GM23338 (cell line): ENCODE measurements at regions not wholly inside any gene's neighbourhood (a gene's known extent, or its start where the extent isn't known, plus 50 kb on each side); places are given as distances from the start of the nearest gene placed in this dataset.

ENCODE experiments used
- JUNB ChIP-seq: IDR thresholded peaks from one replicate; pipeline ENCODE4 v1.6.1; 2016; ENCODE audit warnings: antibody characterized with exemption; ENCODE audit not compliant: unreplicated experiment
- TF ChIP-seq, protein P1 (sequence below), 2 experiments: fragments of 200-600 bp in 1 of 2; sonication (generic) in 1 of 2; conservative IDR thresholded peaks; 2 replicates each; pipeline versions ENCODE4 v1.5.1 to v1.6.1; 2016 to 2017; ENCODE audit warnings: antibody characterized with exemption in 2 of 2, low read depth in 2 of 2, mild to moderate bottlenecking in 2 of 2, moderate library complexity in 1 of 2

DNA sequence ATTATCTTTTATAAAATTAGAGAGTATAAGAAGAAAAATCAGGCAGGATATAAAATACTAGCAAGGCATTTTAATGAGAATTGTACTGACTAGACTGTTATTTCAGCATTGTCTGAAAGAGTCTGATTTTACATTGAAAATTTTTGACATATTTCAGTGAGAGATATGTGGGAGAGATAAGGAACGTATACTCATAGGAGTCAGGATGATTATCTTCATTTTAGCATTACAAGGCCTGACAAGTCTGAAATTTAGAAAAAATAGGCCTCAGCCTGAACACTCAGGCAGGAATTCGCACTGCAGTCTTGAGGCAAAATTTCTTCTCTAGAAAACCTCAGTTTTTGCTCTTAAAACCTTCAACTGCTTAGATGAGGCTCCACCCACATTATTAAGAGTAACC is 386.0 kb downstream of the HGF start:
- TF ChIP-seq, protein P1, sequence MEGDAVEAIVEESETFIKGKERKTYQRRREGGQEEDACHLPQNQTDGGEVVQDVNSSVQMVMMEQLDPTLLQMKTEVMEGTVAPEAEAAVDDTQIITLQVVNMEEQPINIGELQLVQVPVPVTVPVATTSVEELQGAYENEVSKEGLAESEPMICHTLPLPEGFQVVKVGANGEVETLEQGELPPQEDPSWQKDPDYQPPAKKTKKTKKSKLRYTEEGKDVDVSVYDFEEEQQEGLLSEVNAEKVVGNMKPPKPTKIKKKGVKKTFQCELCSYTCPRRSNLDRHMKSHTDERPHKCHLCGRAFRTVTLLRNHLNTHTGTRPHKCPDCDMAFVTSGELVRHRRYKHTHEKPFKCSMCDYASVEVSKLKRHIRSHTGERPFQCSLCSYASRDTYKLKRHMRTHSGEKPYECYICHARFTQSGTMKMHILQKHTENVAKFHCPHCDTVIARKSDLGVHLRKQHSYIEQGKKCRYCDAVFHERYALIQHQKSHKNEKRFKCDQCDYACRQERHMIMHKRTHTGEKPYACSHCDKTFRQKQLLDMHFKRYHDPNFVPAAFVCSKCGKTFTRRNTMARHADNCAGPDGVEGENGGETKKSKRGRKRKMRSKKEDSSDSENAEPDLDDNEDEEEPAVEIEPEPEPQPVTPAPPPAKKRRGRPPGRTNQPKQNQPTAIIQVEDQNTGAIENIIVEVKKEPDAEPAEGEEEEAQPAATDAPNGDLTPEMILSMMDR (conservative IDR thresholded peaks at IDR 0.05; ENCODE audit: low read depth in 2 of 2) = no peak
- TF ChIP-seq JUNB = no peak
